ENCODE measurements at regions not wholly inside any gene's neighbourhood (a gene's known extent, or its start where the extent isn't known, plus 50 kb on each side); places are given as distances from the start of the nearest gene placed in this dataset.

DNA sequence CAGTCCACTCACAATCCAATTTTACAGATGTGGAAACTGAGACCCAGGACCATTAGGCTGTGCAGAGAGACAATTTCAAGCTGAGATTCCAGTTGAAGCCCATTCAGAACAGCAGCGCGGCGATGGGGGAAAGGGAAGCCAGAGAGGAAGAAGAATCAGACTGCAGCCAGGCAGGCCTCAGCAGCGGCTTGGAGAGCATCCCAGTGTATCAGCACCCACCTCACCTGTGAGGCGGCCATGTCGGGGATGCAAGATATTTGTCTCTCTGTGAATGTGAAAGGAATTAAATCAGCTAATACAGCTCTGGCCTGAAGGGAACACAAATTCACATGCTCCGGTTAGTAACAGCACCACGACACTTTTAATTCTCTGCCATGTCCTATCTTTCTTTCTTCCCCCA, 198.0 kb upstream of the SOX11 start:
- TF ChIP-seq TAF1 (IDR thresholded peaks at IDR 0.05; ENCODE audit: borderline replicate concordance, insufficient read depth, low read length) (no peak), POLR2AphosphoS5 (IDR thresholded peaks at IDR 0.05; ENCODE audit: low read depth, low read length) (no peak), SIN3A (IDR thresholded peaks at IDR 0.05; ENCODE audit: borderline replicate concordance, insufficient read depth, low read length) (no peak), FOXP2 (optimal IDR thresholded peaks at IDR 0.05; ENCODE audit: borderline replicate concordance, extremely low read depth, extremely low read length, insufficient read depth) (no peak)
- TF ChIP-seq, protein P1, sequence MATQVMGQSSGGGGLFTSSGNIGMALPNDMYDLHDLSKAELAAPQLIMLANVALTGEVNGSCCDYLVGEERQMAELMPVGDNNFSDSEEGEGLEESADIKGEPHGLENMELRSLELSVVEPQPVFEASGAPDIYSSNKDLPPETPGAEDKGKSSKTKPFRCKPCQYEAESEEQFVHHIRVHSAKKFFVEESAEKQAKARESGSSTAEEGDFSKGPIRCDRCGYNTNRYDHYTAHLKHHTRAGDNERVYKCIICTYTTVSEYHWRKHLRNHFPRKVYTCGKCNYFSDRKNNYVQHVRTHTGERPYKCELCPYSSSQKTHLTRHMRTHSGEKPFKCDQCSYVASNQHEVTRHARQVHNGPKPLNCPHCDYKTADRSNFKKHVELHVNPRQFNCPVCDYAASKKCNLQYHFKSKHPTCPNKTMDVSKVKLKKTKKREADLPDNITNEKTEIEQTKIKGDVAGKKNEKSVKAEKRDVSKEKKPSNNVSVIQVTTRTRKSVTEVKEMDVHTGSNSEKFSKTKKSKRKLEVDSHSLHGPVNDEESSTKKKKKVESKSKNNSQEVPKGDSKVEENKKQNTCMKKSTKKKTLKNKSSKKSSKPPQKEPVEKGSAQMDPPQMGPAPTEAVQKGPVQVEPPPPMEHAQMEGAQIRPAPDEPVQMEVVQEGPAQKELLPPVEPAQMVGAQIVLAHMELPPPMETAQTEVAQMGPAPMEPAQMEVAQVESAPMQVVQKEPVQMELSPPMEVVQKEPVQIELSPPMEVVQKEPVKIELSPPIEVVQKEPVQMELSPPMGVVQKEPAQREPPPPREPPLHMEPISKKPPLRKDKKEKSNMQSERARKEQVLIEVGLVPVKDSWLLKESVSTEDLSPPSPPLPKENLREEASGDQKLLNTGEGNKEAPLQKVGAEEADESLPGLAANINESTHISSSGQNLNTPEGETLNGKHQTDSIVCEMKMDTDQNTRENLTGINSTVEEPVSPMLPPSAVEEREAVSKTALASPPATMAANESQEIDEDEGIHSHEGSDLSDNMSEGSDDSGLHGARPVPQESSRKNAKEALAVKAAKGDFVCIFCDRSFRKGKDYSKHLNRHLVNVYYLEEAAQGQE (IDR thresholded peaks at IDR 0.05; ENCODE audit: insufficient read depth in 1 of 2, low read depth in 2 of 2, low read length in 2 of 2), result no peak
